NCI-H146 treated with DMSO at 0.1 percent for 48 hours (cell line): ENCODE measurements at regions not wholly inside any gene's neighbourhood (a gene's known extent, or its start where the extent isn't known, plus 50 kb on each side); places are given as distances from the start of the nearest gene placed in this dataset.
"Not testable (repeated sequence)": the region's sequence is repeated elsewhere in the genome, so short reads cannot be mapped to it uniquely, and the experiment has no call there.

Source experiments
- DNase-seq: peaks from one replicate; lab custom pipeline; 2025; ENCODE audit not compliant: unreplicated experiment; lab: John Stamatoyannopoulos, UW

GRCh38 chr10:28892818-28893547 lies 215.7 kb downstream of the BAMBI start:
- DNase-seq, result no peak

- no peak for DNase-seq
These were observed 216.8 kb downstream of the BAMBI start for GRCh38 chr10:28894146-28894545.

GRCh38 chr10:28895671-28896070 lies 218.3 kb downstream of the BAMBI start:
- not testable (repeated sequence) for DNase-seq

GRCh38 chr10:28896791-28897409 lies 219.6 kb downstream of the BAMBI start:
- DNase-seq, result not testable (repeated sequence)

- DNase-seq, result no peak
These were observed 220.5 kb downstream of the BAMBI start for GRCh38 chr10:28897617-28898464.

GRCh38 chr10:28902215-28902614 lies 224.9 kb downstream of the BAMBI start:
- DNase-seq, result no peak

- no peak for DNase-seq
These were observed 225.7 kb downstream of the BAMBI start for GRCh38 chr10:28903063-28903462.

- no peak for DNase-seq
These were observed 226.4 kb downstream of the BAMBI start for GRCh38 chr10:28903736-28904135.

GRCh38 chr10:28905371-28905770 lies 228.1 kb downstream of the BAMBI start:
- no peak for DNase-seq

- DNase-seq, result peak; percentile 19
These were observed 228.7 kb downstream of the BAMBI start for GRCh38 chr10:28906011-28906411.

- no peak for DNase-seq
These were observed 229.1 kb downstream of the BAMBI start for GRCh38 chr10:28906415-28906814.

GRCh38 chr10:28906934-28907333 lies 229.6 kb downstream of the BAMBI start:
- no peak for DNase-seq

- no peak for DNase-seq
These were observed 232.6 kb downstream of the BAMBI start for GRCh38 chr10:28909875-28910274.

- DNase-seq, result no peak
These were observed 233.6 kb downstream of the BAMBI start for GRCh38 chr10:28910956-28911355.

- DNase-seq, result not testable (repeated sequence)
These were observed 234.2 kb downstream of the BAMBI start for GRCh38 chr10:28911511-28911910.

GRCh38 chr10:28912017-28912783 lies 234.9 kb downstream of the BAMBI start:
- DNase-seq, result no peak

GRCh38 chr10:28913436-28914237 lies 236.3 kb downstream of the BAMBI start:
- DNase-seq, result peak; percentile 65

GRCh38 chr10:28914701-28915100 lies 237.4 kb downstream of the BAMBI start:
- no peak for DNase-seq

- DNase-seq, result peak; percentile 20
These were observed 238.8 kb downstream of the BAMBI start for GRCh38 chr10:28915989-28916588.

GRCh38 chr10:28920091-28920490 lies 242.8 kb downstream of the BAMBI start:
- no peak for DNase-seq
